22Rv1 (cell line): ENCODE measurements at regions not wholly inside any gene's neighbourhood (a gene's known extent, or its start where the extent isn't known, plus 50 kb on each side); places are given as distances from the start of the nearest gene placed in this dataset.
"Not testable (repeated sequence)": the region's sequence is repeated elsewhere in the genome, so short reads cannot be mapped to it uniquely, and the experiment has no call there.

ENCODE experiments used
- H3K27ac ChIP-seq: fragments of 450-650 bp; 2 replicates; pipeline ENCODE4 v1.5.1; 2017
- ZFX ChIP-seq: fragments of 450-650 bp; IDR thresholded peaks from 2 replicates; pipeline ENCODE4 v1.6.1; 2017; ENCODE audit warnings: antibody characterized with exemption, borderline replicate concordance
- TF ChIP-seq, protein P1 (sequence below): fragments of 450-650 bp; IDR thresholded peaks from 2 replicates; pipeline ENCODE4 v1.5.1; 2017; ENCODE audit warnings: mild to moderate bottlenecking

- TF ChIP-seq, protein P1, sequence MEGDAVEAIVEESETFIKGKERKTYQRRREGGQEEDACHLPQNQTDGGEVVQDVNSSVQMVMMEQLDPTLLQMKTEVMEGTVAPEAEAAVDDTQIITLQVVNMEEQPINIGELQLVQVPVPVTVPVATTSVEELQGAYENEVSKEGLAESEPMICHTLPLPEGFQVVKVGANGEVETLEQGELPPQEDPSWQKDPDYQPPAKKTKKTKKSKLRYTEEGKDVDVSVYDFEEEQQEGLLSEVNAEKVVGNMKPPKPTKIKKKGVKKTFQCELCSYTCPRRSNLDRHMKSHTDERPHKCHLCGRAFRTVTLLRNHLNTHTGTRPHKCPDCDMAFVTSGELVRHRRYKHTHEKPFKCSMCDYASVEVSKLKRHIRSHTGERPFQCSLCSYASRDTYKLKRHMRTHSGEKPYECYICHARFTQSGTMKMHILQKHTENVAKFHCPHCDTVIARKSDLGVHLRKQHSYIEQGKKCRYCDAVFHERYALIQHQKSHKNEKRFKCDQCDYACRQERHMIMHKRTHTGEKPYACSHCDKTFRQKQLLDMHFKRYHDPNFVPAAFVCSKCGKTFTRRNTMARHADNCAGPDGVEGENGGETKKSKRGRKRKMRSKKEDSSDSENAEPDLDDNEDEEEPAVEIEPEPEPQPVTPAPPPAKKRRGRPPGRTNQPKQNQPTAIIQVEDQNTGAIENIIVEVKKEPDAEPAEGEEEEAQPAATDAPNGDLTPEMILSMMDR = no peak
- no peak for TF ChIP-seq ZFX
- no peak overlapping the region for H3K27ac ChIP-seq
These were observed 614.4 kb downstream of the LIG4 start for GRCh38 chr13:107600971-107601370.

DNA sequence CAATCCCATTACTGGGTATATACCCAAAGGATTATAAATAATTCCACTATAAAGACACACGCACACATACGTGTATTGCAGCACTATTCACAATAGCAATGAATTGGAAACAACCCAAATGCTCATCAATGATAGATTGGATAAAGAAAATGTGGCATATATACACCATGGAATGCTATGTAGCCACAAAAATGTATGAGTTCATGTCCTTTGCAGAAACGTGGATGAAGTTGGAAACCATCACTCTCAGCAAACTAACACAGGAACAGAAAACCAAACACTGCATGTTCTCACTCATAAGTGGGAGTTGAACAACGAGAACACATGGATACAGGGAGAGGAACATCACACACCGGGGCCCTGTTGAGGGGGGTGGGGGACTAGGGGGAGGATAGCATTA, 619.0 kb downstream of the LIG4 start:
- not testable (repeated sequence) for H3K27ac ChIP-seq

GRCh38 chr13:107590556-107590955, 624.8 kb downstream of the LIG4 start:
- TF ChIP-seq, protein P1 = no peak
- no peak for TF ChIP-seq ZFX
- H3K27ac ChIP-seq = no peak overlapping the region

- no peak overlapping the region for H3K27ac ChIP-seq
- TF ChIP-seq, protein P1 = no peak
- TF ChIP-seq ZFX = no peak
These were observed 627.7 kb downstream of the LIG4 start for GRCh38 chr13:107587681-107588080.

DNA sequence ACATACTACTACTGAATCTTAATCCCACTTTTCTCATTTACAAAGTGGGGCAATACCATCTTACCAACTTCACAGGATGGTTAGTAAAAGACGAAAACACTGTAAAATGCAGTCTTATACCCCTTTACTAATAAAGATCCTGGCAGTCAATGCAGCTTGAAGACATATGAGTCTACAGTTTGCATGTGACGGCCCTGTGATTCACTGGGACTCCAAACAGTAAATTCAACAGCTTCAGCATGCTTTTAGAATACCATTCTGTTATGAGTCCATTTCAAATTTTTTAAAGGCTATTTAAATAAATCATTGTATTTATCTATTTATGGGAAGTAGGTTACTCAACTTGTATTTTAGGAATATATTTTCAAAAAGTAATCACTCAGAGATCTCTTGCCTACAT, 629.1 kb downstream of the LIG4 start:
- TF ChIP-seq, protein P1 = no peak
- TF ChIP-seq ZFX = no peak
- no peak overlapping the region for H3K27ac ChIP-seq

GRCh38 chr13:107585469-107586180, 629.7 kb downstream of the LIG4 start:
- no peak for TF ChIP-seq ZFX
- TF ChIP-seq, protein P1 = no peak
- H3K27ac ChIP-seq = no peak overlapping the region

DNA sequence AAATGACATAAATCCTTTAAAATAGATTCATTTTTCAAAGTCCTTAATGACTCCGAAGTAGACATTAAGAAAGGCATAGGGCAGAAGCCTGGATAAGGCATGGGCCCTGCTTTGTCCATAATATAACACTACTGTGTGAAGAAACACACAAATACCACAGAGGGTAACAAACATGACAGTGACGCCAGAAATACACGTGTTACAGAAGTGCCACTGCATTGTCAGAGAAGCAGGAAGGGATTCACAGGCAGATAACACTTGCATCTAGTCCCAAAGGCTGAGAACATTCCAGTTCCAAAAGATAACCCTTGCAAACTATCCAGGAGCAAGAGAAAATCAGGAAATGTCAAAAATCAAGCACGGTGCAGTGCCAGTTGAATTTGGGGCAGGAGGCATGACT, 633.2 kb downstream of the LIG4 start:
- TF ChIP-seq, protein P1 = no peak
- TF ChIP-seq ZFX = no peak
- H3K27ac ChIP-seq = no peak overlapping the region
